ENCODE measurements at regions not wholly inside any gene's neighbourhood (a gene's known extent, or its start where the extent isn't known, plus 50 kb on each side); places are given as distances from the start of the nearest gene placed in this dataset.

GRCh38 chr4:154143720-154144119, 347.9 kb downstream of the DCHS2 start:
- no peak for DNase-seq
- intact Hi-C loops (cut with DNase I) = no loop called here
- H3K9me3 ChIP-seq = no peaks in the 10 kb centered on the region
- H3K27me3 ChIP-seq = no peaks in the 10 kb centered on the region
- no peak for ATAC-seq
- H3K27ac ChIP-seq = no peak overlapping the region
- no peaks in the 10 kb centered on the region for H3K36me3 ChIP-seq (replicated peaks in 1 of 2; ENCODE audit: insufficient read depth in 1 of 2, low read depth in 2 of 2)
- no peak overlapping the region for H3K4me3 ChIP-seq
- H3K4me1 ChIP-seq = peaks cover 24% of the 10 kb centered on the region
- no peak for TF ChIP-seq POLR2A (IDR thresholded peaks at IDR 0.05)
- TF ChIP-seq, protein P1, sequence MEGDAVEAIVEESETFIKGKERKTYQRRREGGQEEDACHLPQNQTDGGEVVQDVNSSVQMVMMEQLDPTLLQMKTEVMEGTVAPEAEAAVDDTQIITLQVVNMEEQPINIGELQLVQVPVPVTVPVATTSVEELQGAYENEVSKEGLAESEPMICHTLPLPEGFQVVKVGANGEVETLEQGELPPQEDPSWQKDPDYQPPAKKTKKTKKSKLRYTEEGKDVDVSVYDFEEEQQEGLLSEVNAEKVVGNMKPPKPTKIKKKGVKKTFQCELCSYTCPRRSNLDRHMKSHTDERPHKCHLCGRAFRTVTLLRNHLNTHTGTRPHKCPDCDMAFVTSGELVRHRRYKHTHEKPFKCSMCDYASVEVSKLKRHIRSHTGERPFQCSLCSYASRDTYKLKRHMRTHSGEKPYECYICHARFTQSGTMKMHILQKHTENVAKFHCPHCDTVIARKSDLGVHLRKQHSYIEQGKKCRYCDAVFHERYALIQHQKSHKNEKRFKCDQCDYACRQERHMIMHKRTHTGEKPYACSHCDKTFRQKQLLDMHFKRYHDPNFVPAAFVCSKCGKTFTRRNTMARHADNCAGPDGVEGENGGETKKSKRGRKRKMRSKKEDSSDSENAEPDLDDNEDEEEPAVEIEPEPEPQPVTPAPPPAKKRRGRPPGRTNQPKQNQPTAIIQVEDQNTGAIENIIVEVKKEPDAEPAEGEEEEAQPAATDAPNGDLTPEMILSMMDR (IDR thresholded peaks at IDR 0.05) = no peak
- WGBS, 2 donors = 30 to 41% methylated on average over 6 of the region's 6 CpGs

- H3K27me3 ChIP-seq = no peaks in the 10 kb centered on the region
- no peaks in the 10 kb centered on the region for H3K36me3 ChIP-seq (replicated peaks in 1 of 2; ENCODE audit: insufficient read depth in 1 of 2, low read depth in 2 of 2)
- DNase-seq (no peak), ATAC-seq (peak; percentile 45)
- no peak overlapping the region for H3K27ac ChIP-seq
- TF ChIP-seq, protein P1 (IDR thresholded peaks at IDR 0.05) = no peak
- TF ChIP-seq POLR2A (IDR thresholded peaks at IDR 0.05) = no peak
- intact Hi-C loops (cut with DNase I) = no loop called here
- H3K4me1 ChIP-seq = peaks cover 27% of the 10 kb centered on the region
- no peaks in the 10 kb centered on the region for H3K9me3 ChIP-seq
- H3K4me3 ChIP-seq = no peak overlapping the region
- 32 to 39% methylated on average over 2 of the region's 2 CpGs for WGBS, 2 donors
These were observed 348.9 kb downstream of the DCHS2 start for GRCh38 chr4:154142664-154143063.

GRCh38 chr4:154140869-154141268, 350.7 kb downstream of the DCHS2 start:
- intact Hi-C loops (cut with DNase I) = no loop called here
- WGBS, 2 donors = 72 to 94% methylated on average over 3 of the region's 3 CpGs
- TF ChIP-seq, protein P1 (IDR thresholded peaks at IDR 0.05) = no peak
- no peak for TF ChIP-seq POLR2A (IDR thresholded peaks at IDR 0.05)
- Histone ChIP-seq H3K9me3 (no peaks in the 10 kb centered on the region), H3K36me3 (replicated peaks in 1 of 2; ENCODE audit: insufficient read depth in 1 of 2, low read depth in 2 of 2) (no peaks in the 10 kb centered on the region), H3K27ac (no peak overlapping the region), H3K4me3 (no peak overlapping the region), H3K4me1 (peaks cover 27% of the 10 kb centered on the region), H3K27me3 (no peaks in the 10 kb centered on the region)
- no peak for DNase-seq
- no peak for ATAC-seq

DNA sequence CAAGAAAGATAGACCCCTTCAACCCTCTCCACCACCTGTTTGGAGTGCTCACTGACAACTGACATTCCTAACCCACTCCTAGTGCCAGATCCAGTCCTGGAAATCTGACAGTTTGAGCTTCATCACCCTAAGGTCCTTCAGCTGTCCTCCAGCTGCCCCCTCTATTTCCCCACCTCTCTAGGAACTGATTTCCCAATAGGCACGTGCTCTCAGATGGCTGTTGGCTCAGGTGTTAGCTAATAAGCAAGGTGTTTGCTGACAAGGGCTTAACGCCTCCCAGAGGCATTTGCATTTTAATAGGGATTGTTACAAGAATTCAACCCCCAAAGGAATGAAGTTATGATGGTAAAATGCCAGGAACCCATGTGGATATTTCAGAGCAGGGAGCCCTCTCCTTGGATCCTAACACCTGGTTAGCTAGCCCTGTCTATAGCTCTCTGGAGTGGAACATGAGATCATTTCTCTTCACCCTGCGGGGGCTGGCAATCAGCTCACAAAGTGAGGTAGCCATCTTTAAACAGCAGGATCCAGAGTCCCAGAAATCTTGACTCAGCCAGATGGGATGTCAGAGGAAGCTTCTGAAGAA, 348.5 kb upstream of the SFRP2 start:
- Histone ChIP-seq H3K27me3 (no peaks in the 10 kb centered on the region), H3K36me3 (replicated peaks in 1 of 2; ENCODE audit: insufficient read depth in 1 of 2, low read depth in 2 of 2) (no peaks in the 10 kb centered on the region), H3K4me1 (peaks cover 14% of the 10 kb centered on the region), H3K27ac (no peak overlapping the region), H3K9me3 (no peaks in the 10 kb centered on the region), H3K4me3 (no peak overlapping the region)
- TF ChIP-seq, protein P1 (IDR thresholded peaks at IDR 0.05) = no peak
- no peak for TF ChIP-seq POLR2A (IDR thresholded peaks at IDR 0.05)
- WGBS, 2 donors = 49 to 52% methylated on average over 3 of the region's 3 CpGs
- DNase-seq (no peak), ATAC-seq (no peak)
- intact Hi-C loops (cut with DNase I) = no loop called here

- DNase-seq (no peak), ATAC-seq (no peak)
- H3K9me3 ChIP-seq = no peaks in the 10 kb centered on the region
- H3K36me3 ChIP-seq (replicated peaks in 1 of 2; ENCODE audit: insufficient read depth in 1 of 2, low read depth in 2 of 2) = no peaks in the 10 kb centered on the region
- TF ChIP-seq POLR2A (IDR thresholded peaks at IDR 0.05) = no peak
- TF ChIP-seq, protein P1 (IDR thresholded peaks at IDR 0.05) = no peak
- H3K27ac ChIP-seq = no peak overlapping the region
- H3K27me3 ChIP-seq = no peaks in the 10 kb centered on the region
- H3K4me1 ChIP-seq = peaks cover 9% of the 10 kb centered on the region
- 93 to 95% methylated on average over 18 of the region's 18 CpGs for WGBS, 2 donors
- intact Hi-C loops (cut with DNase I) = no loop called here
- no peak overlapping the region for H3K4me3 ChIP-seq
These were observed 346.7 kb upstream of the SFRP2 start for GRCh38 chr4:154135576-154135975.
